Liver (tissue), 7 donors: ENCODE measurements at regions not wholly inside any gene's neighbourhood (a gene's known extent, or its start where the extent isn't known, plus 50 kb on each side); places are given as distances from the start of the nearest gene placed in this dataset.

Experiments
- DNase-seq: peaks from one replicate; pipeline ENCODE4 v3.0.0-alpha.2; 2017; ENCODE audit warnings: low spot score
- H3K27ac ChIP-seq, 2 donors: one replicate each; pipeline ENCODE4 v1.7.0; 2013; ENCODE audit warnings: inconsistent platforms in 2 of 2, low read length in 2 of 2, control low read depth in 1 of 2, low read depth in 1 of 2, mild to moderate bottlenecking in 1 of 2
- H3K27me3 ChIP-seq, 4 donors: one replicate each; pipeline versions ENCODE4 v1.6.1 to v1.7.0; 2013; ENCODE audit warnings: low read length in 3 of 4, inconsistent platforms in 1 of 4, mild to moderate bottlenecking in 1 of 4, moderate library complexity in 1 of 4; ENCODE audit not compliant: control insufficient read depth in 4 of 4, insufficient read depth in 4 of 4
- H3K36me3 ChIP-seq, 4 donors: one replicate each; pipeline versions ENCODE4 v1.6.1 to v1.7.0; 2013; ENCODE audit warnings: low read length in 3 of 4, mild to moderate bottlenecking in 3 of 4, low read depth in 1 of 4, moderate library complexity in 1 of 4; ENCODE audit not compliant: control insufficient read depth in 4 of 4, insufficient read depth in 3 of 4
- H3K4me1 ChIP-seq, 4 donors: one replicate each; pipeline versions ENCODE4 v1.6.1 to v1.7.0; 2013; ENCODE audit warnings: low read length in 3 of 4, mild to moderate bottlenecking in 3 of 4, moderate library complexity in 1 of 4; ENCODE audit not compliant: control insufficient read depth in 4 of 4, insufficient read depth in 4 of 4
- H3K4me3 ChIP-seq, 3 donors: one replicate each; pipeline versions ENCODE4 v1.6.1 to v1.7.0; 2013; ENCODE audit warnings: low read length in 3 of 3, control low read depth in 1 of 3, low read depth in 1 of 3, mild to moderate bottlenecking in 1 of 3
- H3K9ac ChIP-seq, 2 donors: one replicate each; pipeline ENCODE4 v1.7.0; 2013; ENCODE audit warnings: low read length in 2 of 2, mild to moderate bottlenecking in 2 of 2, moderate library complexity in 2 of 2, control low read depth in 1 of 2, low read depth in 1 of 2
- H3K9me3 ChIP-seq, 4 donors: one replicate each; pipeline versions ENCODE4 v1.6.1 to v1.7.0; 2013; ENCODE audit warnings: low read length in 3 of 4; ENCODE audit not compliant: control insufficient read depth in 4 of 4
- ATF3 ChIP-seq: IDR thresholded peaks from 2 replicates; pipeline ENCODE4 v1.6.1; 2016; ENCODE audit warnings: antibody characterized with exemption
- FOXA1 ChIP-seq: IDR thresholded peaks from 2 replicates; pipeline ENCODE4 v1.6.1; 2016; ENCODE audit warnings: antibody characterized with exemption
- FOXA2 ChIP-seq: IDR thresholded peaks from 2 replicates; pipeline ENCODE4 v1.6.1; 2016; ENCODE audit warnings: antibody characterized with exemption
- GABPA ChIP-seq, 2 donors: IDR thresholded peaks in 1 of 2; conservative IDR thresholded peaks in 1 of 2; 2 replicates each; pipeline ENCODE4 v1.6.1; 2016; ENCODE audit warnings: antibody characterized with exemption in 2 of 2, mild to moderate bottlenecking in 1 of 2, moderate library complexity in 1 of 2
- HNF4A ChIP-seq, 2 donors: conservative IDR thresholded peaks; 2 replicates each; pipeline ENCODE4 v1.6.1; 2016; ENCODE audit warnings: antibody characterized with exemption in 2 of 2, mild to moderate bottlenecking in 2 of 2
- HNF4G ChIP-seq: IDR thresholded peaks from 2 replicates; pipeline ENCODE4 v1.6.1; 2016; ENCODE audit warnings: antibody characterized with exemption
- JUND ChIP-seq, 2 donors: IDR thresholded peaks; 2 replicates each; pipeline ENCODE4 v1.6.1; 2016; ENCODE audit warnings: antibody characterized with exemption in 2 of 2
- NR2F2 ChIP-seq: IDR thresholded peaks from 2 replicates; pipeline ENCODE4 v1.6.1; 2016; ENCODE audit warnings: antibody characterized with exemption
- RAD21 ChIP-seq, 2 donors: IDR thresholded peaks; 2 replicates each; pipeline ENCODE4 v1.6.1; 2016; ENCODE audit warnings: antibody characterized with exemption in 2 of 2, mild to moderate bottlenecking in 2 of 2
- REST ChIP-seq: IDR thresholded peaks from 2 replicates; pipeline ENCODE4 v1.6.1; 2016; ENCODE audit warnings: antibody characterized with exemption, mild to moderate bottlenecking
- RXRA ChIP-seq, 2 donors: IDR thresholded peaks; 2 replicates each; pipeline ENCODE4 v1.6.1; 2017 to 2018; ENCODE audit warnings: antibody characterized with exemption in 2 of 2, mild to moderate bottlenecking in 1 of 2
- SP1 ChIP-seq: IDR thresholded peaks from 2 replicates; pipeline ENCODE4 v1.6.1; 2018; ENCODE audit warnings: antibody characterized with exemption, mild to moderate bottlenecking
- TAF1 ChIP-seq: conservative IDR thresholded peaks from 2 replicates; pipeline ENCODE4 v1.6.1; 2016; ENCODE audit warnings: antibody characterized with exemption, mild to moderate bottlenecking
- YY1 ChIP-seq: IDR thresholded peaks from 2 replicates; pipeline ENCODE4 v1.6.1; 2016; ENCODE audit warnings: antibody characterized with exemption, mild to moderate bottlenecking
- ZBTB33 ChIP-seq: IDR thresholded peaks from 2 replicates; pipeline ENCODE4 v1.6.1; 2016; ENCODE audit warnings: antibody characterized with exemption
- WGBS: extraction: QIAGEN DNeasy Blood & Tissue Kit; methylation state at CpG from one replicate; pipeline ENCODE4 v1.1.7; 2013; 5-methylcytosine and 5-hydroxymethylcytosine counted together
- donor health status: healthy.
- donor health status: healthy.
- donor health status: healthy.
- donor health status: healthy.

GRCh38 chr7:18290865-18291264, 204.7 kb upstream of the HDAC9 start (continued):
- TF ChIP-seq GABPA (IDR thresholded peaks at IDR 0.05 in 1 of 2, conservative IDR thresholded peaks at IDR 0.05 in 1 of 2) (no peak), HNF4G (no peak), JUND (IDR thresholded peaks at IDR 0.05) (no peak), RAD21 (IDR thresholded peaks at IDR 0.05) (no peak), ATF3 (no peak), REST (no peak)

GRCh38 chr7:18292584-18292983, 203.0 kb upstream of the HDAC9 start:
- peaks cover 0 to 2% (median 0%) of the 10 kb centered on the region in 4 donors for H3K27me3 ChIP-seq
- 72% methylated on average over 2 of the region's 2 CpGs for WGBS
- no peaks in the 10 kb centered on the region for H3K4me1 ChIP-seq
- no peak overlapping the region for H3K27ac ChIP-seq
- no peak for TF ChIP-seq SP1
- TF ChIP-seq RXRA (IDR thresholded peaks at IDR 0.05) = no peak
- TF ChIP-seq FOXA2 = no peak
- TF ChIP-seq ATF3 = no peak
- no peak for TF ChIP-seq HNF4G
- no peak for TF ChIP-seq TAF1
- TF ChIP-seq YY1 = no peak
- H3K9ac ChIP-seq = no peak overlapping the region
- H3K36me3 ChIP-seq = no peaks in the 10 kb centered on the region
- H3K4me3 ChIP-seq = no peak overlapping the region
- DNase-seq = no peak
- H3K9me3 ChIP-seq = no peaks in the 10 kb centered on the region

- WGBS = 94% methylated on average over 2 of the region's 2 CpGs
- no peaks in the 10 kb centered on the region for H3K9me3 ChIP-seq
- no peaks in the 10 kb centered on the region for H3K4me1 ChIP-seq
- no peak overlapping the region for H3K4me3 ChIP-seq
- H3K27me3 ChIP-seq = peaks cover 0 to 2% (median 0%) of the 10 kb centered on the region in 4 donors
- no peak for DNase-seq
- TF ChIP-seq RAD21 (IDR thresholded peaks at IDR 0.05) (no peak), NR2F2 (no peak), ZBTB33 (no peak), FOXA1 (no peak), HNF4A (conservative IDR thresholded peaks at IDR 0.05) (no peak)
- H3K36me3 ChIP-seq = no peaks in the 10 kb centered on the region
- H3K27ac ChIP-seq = no peak overlapping the region
- no peak overlapping the region for H3K9ac ChIP-seq
Observed at GRCh38 chr7:18293759-18294158, 201.8 kb upstream of the HDAC9 start.
